ENCODE measurements at regions not wholly inside any gene's neighbourhood (a gene's known extent, or its start where the extent isn't known, plus 50 kb on each side); places are given as distances from the start of the nearest gene placed in this dataset.

DNA sequence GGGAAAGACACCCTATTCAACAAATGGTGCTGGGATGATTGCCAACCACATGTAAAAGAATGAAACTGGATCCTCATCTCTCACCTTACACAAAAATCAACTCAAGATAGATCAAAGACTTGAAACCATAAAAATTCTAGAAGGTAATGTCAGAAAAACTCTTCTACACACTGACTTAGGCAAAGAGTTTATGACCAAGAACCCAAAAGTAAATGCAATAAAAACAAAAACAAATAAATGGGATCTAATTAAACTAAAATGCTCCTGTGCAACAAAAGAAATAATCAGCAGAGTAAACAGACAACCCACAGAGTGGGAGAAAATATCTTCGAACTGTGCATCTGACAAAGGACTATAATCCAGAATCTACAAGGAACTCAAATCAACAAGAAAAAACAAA is 504.2 kb upstream of the MBL2 start:
- DNase-seq (ENCODE audit: insufficient read length, low spot score) (no peak), FAIRE-seq (no peak)
- TF ChIP-seq, protein P1, sequence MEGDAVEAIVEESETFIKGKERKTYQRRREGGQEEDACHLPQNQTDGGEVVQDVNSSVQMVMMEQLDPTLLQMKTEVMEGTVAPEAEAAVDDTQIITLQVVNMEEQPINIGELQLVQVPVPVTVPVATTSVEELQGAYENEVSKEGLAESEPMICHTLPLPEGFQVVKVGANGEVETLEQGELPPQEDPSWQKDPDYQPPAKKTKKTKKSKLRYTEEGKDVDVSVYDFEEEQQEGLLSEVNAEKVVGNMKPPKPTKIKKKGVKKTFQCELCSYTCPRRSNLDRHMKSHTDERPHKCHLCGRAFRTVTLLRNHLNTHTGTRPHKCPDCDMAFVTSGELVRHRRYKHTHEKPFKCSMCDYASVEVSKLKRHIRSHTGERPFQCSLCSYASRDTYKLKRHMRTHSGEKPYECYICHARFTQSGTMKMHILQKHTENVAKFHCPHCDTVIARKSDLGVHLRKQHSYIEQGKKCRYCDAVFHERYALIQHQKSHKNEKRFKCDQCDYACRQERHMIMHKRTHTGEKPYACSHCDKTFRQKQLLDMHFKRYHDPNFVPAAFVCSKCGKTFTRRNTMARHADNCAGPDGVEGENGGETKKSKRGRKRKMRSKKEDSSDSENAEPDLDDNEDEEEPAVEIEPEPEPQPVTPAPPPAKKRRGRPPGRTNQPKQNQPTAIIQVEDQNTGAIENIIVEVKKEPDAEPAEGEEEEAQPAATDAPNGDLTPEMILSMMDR (IDR thresholded peaks at IDR 0.05; ENCODE audit: insufficient read depth, missing control alignments): no peak

DNA sequence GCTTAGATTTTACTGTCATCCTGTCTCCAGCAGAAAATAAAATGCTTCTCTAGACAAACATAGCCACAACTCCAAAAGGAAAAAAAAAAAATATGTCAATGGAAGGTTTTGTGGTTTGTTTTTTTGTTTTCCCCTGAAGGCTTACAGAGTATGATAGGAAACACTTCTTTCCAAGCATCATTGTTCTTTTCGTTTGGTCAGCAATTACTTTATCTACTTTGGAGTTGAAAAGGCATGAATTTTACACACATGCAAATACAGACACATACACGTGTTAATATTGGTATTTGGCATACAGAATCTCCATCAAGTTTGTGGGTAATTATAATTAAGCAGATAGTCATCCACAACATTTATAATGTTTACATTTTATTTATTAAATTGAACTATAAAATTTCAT is 496.9 kb upstream of the MBL2 start:
- FAIRE-seq (no peak), DNase-seq (ENCODE audit: insufficient read length, low spot score) (no peak)
- TF ChIP-seq, protein P1 (IDR thresholded peaks at IDR 0.05; ENCODE audit: insufficient read depth, missing control alignments): no peak

- TF ChIP-seq, protein P1 (IDR thresholded peaks at IDR 0.05; ENCODE audit: insufficient read depth, missing control alignments): no peak
- FAIRE-seq: no peak
- no peak for DNase-seq (ENCODE audit: insufficient read length, low spot score)
Measured at GRCh38 chr10:53260213-53260612, 487.6 kb upstream of the MBL2 start.

- TF ChIP-seq, protein P1 (IDR thresholded peaks at IDR 0.05; ENCODE audit: insufficient read depth, missing control alignments): no peak
- no peak for FAIRE-seq
- no peak for DNase-seq (ENCODE audit: insufficient read length, low spot score)
Measured at GRCh38 chr10:53256623-53257022, 484.0 kb upstream of the MBL2 start.

DNA sequence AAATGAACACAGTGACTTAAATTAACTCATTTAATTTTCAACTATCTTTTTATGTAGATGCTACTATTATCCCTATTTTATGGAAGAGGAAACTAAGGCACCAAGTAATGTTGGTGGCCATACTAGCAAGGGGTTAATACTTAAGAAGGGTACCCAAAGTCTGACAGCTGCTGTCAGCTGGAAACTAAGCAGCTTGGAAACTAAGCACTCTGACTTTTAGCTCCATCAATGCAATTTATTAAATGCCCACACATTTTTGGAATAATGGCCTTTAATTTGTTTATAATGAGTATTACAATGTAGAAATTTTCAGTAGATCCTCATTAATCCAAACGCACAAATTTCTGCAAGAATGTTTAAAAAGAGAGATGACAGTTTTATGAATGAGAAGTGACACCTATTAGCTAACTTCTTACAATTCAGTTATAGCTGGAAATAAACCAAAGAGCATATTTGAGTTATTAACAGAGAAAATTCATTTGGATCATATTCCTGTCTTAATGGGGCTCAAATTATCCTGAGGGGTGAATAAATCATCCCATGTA is 483.1 kb upstream of the MBL2 start:
- FAIRE-seq (no peak), DNase-seq (ENCODE audit: insufficient read length, low spot score) (no peak)
- TF ChIP-seq, protein P1 (IDR thresholded peaks at IDR 0.05; ENCODE audit: insufficient read depth, missing control alignments): no peak

GRCh38 chr10:53253221-53253620 is 480.6 kb upstream of the MBL2 start:
- TF ChIP-seq, protein P1 (IDR thresholded peaks at IDR 0.05; ENCODE audit: insufficient read depth, missing control alignments): no peak
- no peak for DNase-seq (ENCODE audit: insufficient read length, low spot score)
- FAIRE-seq: no peak

DNA sequence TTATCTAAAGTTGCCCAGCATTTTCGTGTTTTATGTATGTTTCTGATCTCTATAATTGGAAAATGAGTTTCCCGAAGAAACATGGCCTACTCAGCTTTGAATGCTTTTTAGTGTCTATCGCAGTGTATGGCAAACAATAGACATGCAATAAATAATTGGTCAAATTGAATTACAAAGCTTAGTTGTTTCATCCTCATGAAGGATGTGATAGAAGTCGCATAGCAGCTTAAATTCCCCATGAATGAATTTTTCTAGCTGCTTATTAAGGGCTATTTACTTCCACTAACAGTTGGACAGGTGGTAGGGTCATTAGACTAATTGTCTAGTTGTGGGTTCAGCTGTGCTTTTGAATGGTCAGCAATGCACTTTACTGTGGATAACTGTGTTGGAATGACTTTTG is 467.3 kb upstream of the MBL2 start:
- TF ChIP-seq, protein P1 (IDR thresholded peaks at IDR 0.05; ENCODE audit: insufficient read depth, missing control alignments): no peak
- FAIRE-seq: peak; percentile 89
- DNase-seq (ENCODE audit: insufficient read length, low spot score): peak; percentile 21
